Activated CD4-positive, CD25-positive, alpha-beta regulatory T cell (primary cell): ENCODE measurements at regions not wholly inside any gene's neighbourhood (a gene's known extent, or its start where the extent isn't known, plus 50 kb on each side); places are given as distances from the start of the nearest gene placed in this dataset.
"Not testable (repeated sequence)": the region's sequence is repeated elsewhere in the genome, so short reads cannot be mapped to it uniquely, and the experiment has no call there.

Experiments used
- DNase-seq, 4 experiments: peaks; one replicate each; lab custom pipeline; 2025; lab: John Stamatoyannopoulos, UW

GRCh38 chr16:26508946-26509345 lies 557.8 kb upstream of the C16orf82 start:
- not testable (repeated sequence) for DNase-seq

DNA sequence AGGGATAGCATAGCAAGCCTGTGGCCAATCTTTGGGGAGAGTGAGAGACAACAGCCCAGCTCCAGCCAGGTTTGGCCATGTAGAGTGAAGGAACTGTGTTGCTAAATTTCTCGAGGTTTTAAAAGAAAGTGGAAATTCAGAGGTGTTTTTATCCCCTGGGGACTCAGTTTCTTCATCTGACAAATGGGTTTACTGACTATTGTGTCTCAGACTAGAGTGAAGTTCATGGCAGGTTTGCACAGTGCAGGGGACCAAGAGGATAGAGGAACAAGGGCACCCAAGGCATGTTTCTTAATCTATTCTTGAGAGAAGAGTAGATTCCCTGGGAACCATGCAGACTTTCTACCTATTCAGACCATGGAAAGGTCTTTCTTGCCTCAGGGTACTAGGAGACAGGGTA lies 555.8 kb upstream of the C16orf82 start:
- DNase-seq: no peak

DNA sequence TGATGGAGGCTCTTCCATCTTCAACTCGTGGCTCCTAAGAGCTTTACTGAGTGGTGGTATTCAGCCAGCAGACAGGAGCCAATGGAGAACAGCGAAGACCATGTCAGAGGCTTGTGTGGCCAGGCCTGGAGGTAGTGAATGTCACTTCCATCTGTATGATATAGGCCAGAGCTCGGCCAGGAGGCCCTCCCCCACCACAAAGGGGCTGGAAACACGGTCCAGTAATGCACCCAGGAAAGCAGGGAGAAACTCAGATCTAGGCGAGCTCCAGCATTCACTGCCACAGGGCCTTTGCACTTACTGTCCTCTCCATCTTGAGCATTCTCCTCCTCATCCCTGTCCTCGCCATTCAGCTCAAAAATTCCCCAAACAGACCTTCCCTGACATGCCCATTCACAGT lies 555.3 kb upstream of the C16orf82 start:
- no peak for DNase-seq

DNA sequence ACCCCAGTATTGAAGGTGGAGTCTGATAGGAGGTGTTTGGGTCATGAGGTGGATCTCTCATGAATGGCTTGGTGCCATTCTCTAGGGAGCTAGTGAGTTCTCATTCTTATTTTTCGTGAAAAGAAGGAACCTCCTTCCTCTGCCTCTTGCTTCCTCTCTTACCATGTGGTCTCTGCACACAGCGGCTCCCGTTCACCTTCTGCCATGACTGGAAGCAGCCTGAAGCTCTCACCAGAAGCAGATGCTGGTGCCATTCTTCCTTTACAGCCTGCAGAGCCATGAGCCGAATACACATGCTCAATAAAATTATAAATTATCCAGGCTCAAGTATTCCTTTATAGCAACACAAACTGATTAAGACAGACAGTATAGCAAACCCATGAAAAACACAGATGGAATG lies 545.1 kb upstream of the C16orf82 start:
- no peak for DNase-seq

DNA sequence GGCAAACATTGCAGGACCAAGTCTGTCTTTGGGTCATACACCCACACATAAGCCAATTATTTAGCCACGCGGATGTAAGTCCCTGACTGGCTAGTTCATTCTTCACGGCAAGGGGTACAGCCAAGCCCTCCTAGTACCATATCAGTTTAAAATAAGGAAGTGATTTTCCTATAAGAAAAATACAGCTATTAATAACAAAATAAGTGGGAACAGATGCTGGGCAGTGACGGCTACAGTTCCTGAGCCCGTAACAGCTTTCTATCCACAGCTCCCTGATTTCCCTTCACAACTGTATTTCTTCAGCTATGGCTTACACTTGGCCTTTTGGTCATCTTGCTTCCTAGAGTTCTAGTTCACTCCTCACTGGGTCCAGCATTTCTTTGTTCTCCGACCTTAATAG lies 542.4 kb upstream of the C16orf82 start:
- DNase-seq: no peak

DNA sequence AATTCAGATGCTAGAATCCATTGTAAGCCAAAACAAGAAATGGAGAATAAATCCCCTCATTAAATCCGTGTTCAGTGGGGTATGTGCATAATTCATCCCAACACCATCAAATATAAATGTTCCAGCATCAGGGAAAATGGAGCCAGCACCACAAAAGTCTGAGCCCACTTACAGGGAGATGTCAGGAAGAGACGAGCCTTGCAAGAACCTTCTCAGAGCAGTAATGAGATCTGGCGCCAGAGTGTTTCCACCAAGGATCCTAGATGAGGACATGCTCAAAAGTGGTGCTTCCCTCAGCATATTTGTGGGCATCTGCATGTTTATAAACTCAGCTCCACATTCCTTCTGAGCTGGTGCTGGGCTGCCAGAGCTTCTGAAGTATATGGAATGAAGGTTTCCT lies 541.9 kb upstream of the C16orf82 start:
- DNase-seq: no peak

DNA sequence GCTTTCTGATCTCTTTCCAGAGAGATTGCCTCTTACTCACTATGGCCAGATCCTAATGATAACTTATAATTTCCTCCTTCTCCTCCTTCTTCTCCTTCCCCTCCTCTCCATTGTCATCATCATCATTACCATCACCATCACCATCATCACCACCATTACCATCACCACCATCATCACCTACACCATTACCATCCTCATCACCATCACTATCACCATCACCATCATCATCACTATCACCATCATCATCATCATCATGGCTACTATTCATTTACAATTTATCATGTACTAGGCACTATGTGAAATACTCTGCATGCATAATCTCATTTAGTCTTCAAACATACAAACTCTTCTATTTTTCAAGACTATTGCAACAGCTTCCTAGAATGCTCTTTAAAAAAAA lies 540.9 kb upstream of the C16orf82 start:
- DNase-seq: no peak

- no peak for DNase-seq
Measured at GRCh38 chr16:26526633-26527032, 540.1 kb upstream of the C16orf82 start.

GRCh38 chr16:26530584-26531289 lies 536.0 kb upstream of the C16orf82 start:
- DNase-seq: no peak

- DNase-seq: no peak
Measured at GRCh38 chr16:26531290-26531730, 535.4 kb upstream of the C16orf82 start.

GRCh38 chr16:26532456-26532855 lies 534.3 kb upstream of the C16orf82 start:
- no peak for DNase-seq

GRCh38 chr16:26542198-26542597 lies 524.5 kb upstream of the C16orf82 start:
- DNase-seq: no peak

GRCh38 chr16:26546573-26546972 lies 520.2 kb upstream of the C16orf82 start:
- no peak for DNase-seq

GRCh38 chr16:26547681-26548080 lies 519.0 kb upstream of the C16orf82 start:
- no peak for DNase-seq

DNA sequence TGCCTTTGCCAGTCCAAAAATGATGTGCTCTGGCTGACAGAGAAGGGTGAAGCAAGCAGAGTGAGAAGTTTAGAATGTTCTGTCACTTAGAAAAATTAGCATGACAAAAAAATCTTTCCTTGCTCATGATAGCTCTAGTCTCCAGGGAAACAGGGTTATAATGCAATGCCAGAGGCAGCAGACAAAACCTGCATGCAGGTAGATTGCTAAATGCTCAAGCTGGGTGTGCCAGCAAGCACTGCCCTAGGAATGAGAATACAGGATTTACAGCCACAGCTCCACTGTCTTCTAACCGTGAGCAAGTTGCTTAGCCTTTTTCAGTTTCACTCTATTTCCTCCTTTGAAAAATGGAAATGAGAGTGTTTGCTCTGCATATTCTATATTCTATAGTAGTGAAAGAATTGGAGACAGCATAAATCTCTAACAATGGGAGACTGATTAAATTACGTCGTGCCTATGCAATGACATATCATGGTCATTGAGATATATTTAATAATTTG lies 516.6 kb upstream of the C16orf82 start:
- DNase-seq: no peak

- DNase-seq: no peak
Measured at GRCh38 chr16:26554030-26554429, 512.7 kb upstream of the C16orf82 start.

GRCh38 chr16:26561303-26561702 lies 505.4 kb upstream of the C16orf82 start:
- no peak for DNase-seq

DNA sequence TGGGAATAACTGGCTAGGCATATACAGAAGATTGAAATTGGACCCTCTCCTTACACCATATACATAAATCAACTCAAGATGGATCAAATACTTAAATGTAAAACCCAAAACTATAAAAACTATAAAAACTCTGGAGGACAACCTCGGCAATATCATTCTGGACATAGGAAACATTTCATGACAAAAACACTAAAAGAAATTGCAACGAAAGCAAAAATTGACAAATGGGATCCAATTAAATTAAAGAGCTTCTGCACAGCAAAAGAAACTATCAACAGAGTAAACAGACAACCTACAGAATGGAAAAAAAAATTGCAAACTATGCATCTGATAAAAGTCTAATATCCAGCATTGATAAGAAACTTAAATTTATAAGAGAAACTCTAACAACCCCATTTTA lies 503.7 kb upstream of the C16orf82 start:
- DNase-seq: no peak

- no peak for DNase-seq
Measured at GRCh38 chr16:26567356-26567755, 499.4 kb upstream of the C16orf82 start.

DNA sequence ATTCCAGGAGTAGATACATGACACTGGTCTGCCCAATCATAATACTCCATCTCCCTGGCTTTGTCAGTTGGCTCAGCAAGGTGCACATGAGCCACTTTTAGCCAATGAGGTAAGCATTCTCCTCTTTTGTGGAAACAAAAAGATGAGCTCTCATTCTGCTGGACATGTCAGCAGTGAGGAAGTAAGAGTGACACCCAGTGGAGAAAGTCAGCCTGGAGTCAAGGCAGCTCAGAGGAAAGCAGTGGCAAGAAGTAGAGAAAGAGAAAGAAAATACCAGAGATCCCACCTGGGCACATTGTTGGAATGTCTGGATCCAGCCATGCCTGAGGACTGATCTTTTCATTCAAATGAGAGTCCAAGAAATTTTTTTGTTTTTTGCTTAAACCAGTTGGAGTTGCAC lies 496.9 kb upstream of the C16orf82 start:
- DNase-seq: no peak

- no peak for DNase-seq
Measured at GRCh38 chr16:26578748-26579147, 488.0 kb upstream of the C16orf82 start.

DNA sequence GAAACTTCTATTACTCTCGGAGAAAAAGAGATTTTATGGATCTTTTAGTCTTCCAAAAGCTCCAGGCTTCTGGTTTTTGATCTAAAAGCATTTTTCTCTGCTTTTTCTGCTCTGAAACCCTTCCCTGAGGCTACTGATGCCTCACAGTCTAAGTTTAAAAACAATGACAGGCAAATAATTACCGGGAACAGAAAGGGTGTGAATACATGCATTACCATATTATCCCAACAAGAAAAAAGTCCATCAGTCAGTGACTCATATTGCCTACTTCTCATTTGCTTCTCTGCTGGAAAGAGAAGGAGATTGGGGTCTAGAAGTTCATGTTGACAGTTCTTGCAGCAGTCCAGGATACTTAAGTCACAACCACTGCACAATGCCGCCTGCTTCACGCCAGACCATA lies 482.9 kb upstream of the C16orf82 start:
- DNase-seq: no peak

DNA sequence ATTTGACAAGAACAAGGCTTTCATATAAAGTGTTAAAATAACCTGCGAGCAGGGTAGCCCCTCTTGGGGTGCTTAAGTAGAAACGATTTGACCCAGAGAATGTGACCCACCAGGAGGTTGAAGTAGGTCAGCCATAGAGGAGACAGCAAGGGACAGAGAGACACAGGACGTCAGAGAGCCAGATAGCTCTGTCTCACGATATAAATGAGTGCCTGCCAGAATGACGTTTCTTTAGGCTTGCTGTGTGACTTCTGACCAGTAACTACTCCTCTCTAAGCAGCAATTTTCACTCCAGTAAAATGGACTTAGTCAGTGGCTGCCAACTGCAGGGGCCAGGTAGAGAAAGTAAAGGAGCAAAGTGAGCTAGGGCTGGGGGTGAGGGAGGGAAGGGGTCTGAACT lies 473.0 kb upstream of the C16orf82 start:
- no peak for DNase-seq

- no peak for DNase-seq
Measured at GRCh38 chr16:26594666-26595065, 472.1 kb upstream of the C16orf82 start.
